ENCODE measurements at regions not wholly inside any gene's neighbourhood (a gene's known extent, or its start where the extent isn't known, plus 50 kb on each side); places are given as distances from the start of the nearest gene placed in this dataset.

- Histone ChIP-seq H3K4me3 (replicated peaks in 1 of 3; ENCODE audit: insufficient read depth in 1 of 3, low read depth in 2 of 3, low read length in 3 of 3) (no peak overlapping the region), H3K4me2 (ENCODE audit: low read depth, low read length) (no peak overlapping the region), H2AFZ (ENCODE audit: low read length) (no peak overlapping the region), H3K9ac (ENCODE audit: insufficient read depth, low read depth, low read length) (no peak overlapping the region), H3K27me3 (ENCODE audit: control insufficient read depth in 1 of 2, insufficient read depth in 2 of 2, low read length in 2 of 2) (no peaks in the 10 kb centered on the region), H3K27ac (ENCODE audit: extremely low read length, insufficient read depth, low read length) (no peak overlapping the region), H4K20me1 (ENCODE audit: insufficient read depth, low read length) (no peaks in the 10 kb centered on the region), H3K9me3 (ENCODE audit: low read length) (peaks cover 11% of the 10 kb centered on the region), H3K4me1 (ENCODE audit: insufficient read depth, low read length) (no peaks in the 10 kb centered on the region), H3K79me2 (ENCODE audit: insufficient read depth, low read length) (no peaks in the 10 kb centered on the region), H3K36me3 (replicated peaks in 1 of 2; ENCODE audit: control insufficient read depth in 1 of 2, insufficient read depth in 2 of 2, low read length in 2 of 2) (no peaks in the 10 kb centered on the region)
- no TSS peak for BruUV-seq (replicated peaks)
- intact Hi-C loops (cut with micrococcal nuclease; ENCODE audit: unreplicated experiment), result no loop called here
- ATAC-seq (no peak), DNase-seq (ENCODE audit: low spot score) (no peak), FAIRE-seq (no peak)
- POLR2A ChIA-PET, result no interaction called here
- CTCF ChIA-PET (ENCODE audit: low intra/inter-chr PET ratio, low total read pairs), result no interaction called here
- in situ Hi-C loops (cut with HindIII; ENCODE audit: extremely low pct_ligation_motif_present, low pct_unique_long_range_greater_than_20kb), result no loop called here
- TF ChIP-seq NPAS2 (CRISPR knock-in tag; IDR thresholded peaks at IDR 0.05; ENCODE audit: borderline replicate concordance) (no peak), YY1 (IDR thresholded peaks at IDR 0.05; ENCODE audit: insufficient read depth, insufficient replicate concordance, low read depth, low read length) (no peak), ZUFSP (CRISPR knock-in tag; IDR thresholded peaks at IDR 0.05; ENCODE audit: borderline replicate concordance) (no peak), GMEB2 (CRISPR knock-in tag; IDR thresholded peaks at IDR 0.05; ENCODE audit: low read depth) (no peak), ZNF776 (CRISPR knock-in tag; IDR thresholded peaks at IDR 0.05) (no peak), ARNTL (CRISPR knock-in tag; IDR thresholded peaks at IDR 0.05) (no peak), ARNT (IDR thresholded peaks at IDR 0.05) (no peak), ZBTB20 (CRISPR knock-in tag; IDR thresholded peaks at IDR 0.05; ENCODE audit: borderline replicate concordance, low read depth) (no peak), ZNF264 (CRISPR knock-in tag; IDR thresholded peaks at IDR 0.05) (no peak), ZNF709 (CRISPR knock-in tag; IDR thresholded peaks at IDR 0.05) (no peak), AHR (CRISPR knock-in tag; IDR thresholded peaks at IDR 0.05) (no peak), ZNF850 (CRISPR knock-in tag; conservative IDR thresholded peaks at IDR 0.05) (no peak), ZNF687 (CRISPR knock-in tag; IDR thresholded peaks at IDR 0.05) (no peak), HOMEZ (CRISPR knock-in tag; IDR thresholded peaks at IDR 0.05; ENCODE audit: low read depth) (no peak), PAWR (CRISPR knock-in tag; IDR thresholded peaks at IDR 0.05; ENCODE audit: borderline replicate concordance) (no peak)
Measured at GRCh38 chr6:121816906-121817540, 381.6 kb downstream of the GJA1 start.
